Iris pigment epithelial cell (primary cell): ENCODE measurements at regions not wholly inside any gene's neighbourhood (a gene's known extent, or its start where the extent isn't known, plus 50 kb on each side); places are given as distances from the start of the nearest gene placed in this dataset.
A peak's percentile ranks its signal among the peaks of the same experiment; 100 is the strongest.

Experiments used
- DNase-seq: peaks from one replicate; pipeline ENCODE4 v3.0.0-alpha.2; 2011; ENCODE audit warnings: low read depth

DNA sequence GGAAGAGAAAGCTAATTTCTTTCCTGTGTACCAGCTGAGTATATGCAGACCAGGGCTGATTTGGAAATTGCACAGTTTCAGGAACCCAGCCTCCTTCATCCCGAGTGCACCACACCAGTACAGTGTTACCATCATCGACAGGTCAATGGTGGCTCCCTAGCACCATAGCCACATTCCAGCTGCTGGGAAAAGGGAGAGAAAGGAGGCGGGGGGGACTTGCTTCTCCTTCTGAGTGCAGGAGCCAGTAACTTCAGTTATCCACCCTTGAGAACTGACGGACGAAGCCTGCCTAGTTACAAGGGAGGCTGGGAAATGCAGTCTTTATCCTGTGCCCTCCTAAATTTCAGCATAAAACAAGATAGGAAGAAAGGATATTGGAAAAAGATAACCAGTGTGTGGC is 129.7 kb upstream of the PRICKLE2 start:
- DNase-seq = no peak

- DNase-seq = peak; percentile 75
These were observed 129.0 kb upstream of the PRICKLE2 start for GRCh38 chr3:64354221-64354620.

GRCh38 chr3:64353226-64353625 is 128.0 kb upstream of the PRICKLE2 start:
- peak; percentile 41 for DNase-seq

GRCh38 chr3:64352639-64352992 is 127.3 kb upstream of the PRICKLE2 start:
- no peak for DNase-seq

- DNase-seq = peak; percentile 50
These were observed 126.7 kb upstream of the PRICKLE2 start for GRCh38 chr3:64351713-64352638.

GRCh38 chr3:64349551-64349950 is 124.3 kb upstream of the PRICKLE2 start:
- DNase-seq = no peak

- peak; percentile 94 for DNase-seq
These were observed 120.1 kb upstream of the PRICKLE2 start for GRCh38 chr3:64345371-64345770.

GRCh38 chr3:64344721-64345207 is 119.5 kb upstream of the PRICKLE2 start:
- DNase-seq = peak; percentile 87

GRCh38 chr3:64343689-64344430 is 118.6 kb upstream of the PRICKLE2 start:
- peak; percentile 83 for DNase-seq

GRCh38 chr3:64342940-64343688 is 117.8 kb upstream of the PRICKLE2 start:
- peak; percentile 96 for DNase-seq

- peak; percentile 47 for DNase-seq
These were observed 116.0 kb upstream of the PRICKLE2 start for GRCh38 chr3:64341296-64341695.

DNA sequence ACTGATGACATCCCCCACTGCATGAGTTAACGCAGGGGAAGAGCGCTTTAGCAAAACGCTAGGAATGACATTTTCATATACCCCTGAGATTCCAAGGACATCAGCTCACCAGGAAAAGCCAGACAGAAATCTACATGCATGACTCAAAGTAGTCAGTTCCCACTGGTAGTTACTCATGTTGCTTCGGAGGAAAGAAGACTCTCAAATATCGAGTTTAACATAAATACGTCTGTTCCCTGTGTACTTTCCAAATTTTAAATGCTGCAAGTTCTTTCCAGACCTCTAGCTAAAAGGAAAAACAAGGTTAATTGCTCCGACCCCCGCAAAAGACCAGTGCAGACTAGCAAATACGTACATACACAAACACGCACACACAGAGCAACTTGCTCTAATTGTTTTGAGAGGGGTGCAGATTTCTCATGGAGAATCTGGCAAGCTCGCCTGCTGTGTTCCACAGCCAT is 115.4 kb upstream of the PRICKLE2 start:
- peak; percentile 92 for DNase-seq

DNA sequence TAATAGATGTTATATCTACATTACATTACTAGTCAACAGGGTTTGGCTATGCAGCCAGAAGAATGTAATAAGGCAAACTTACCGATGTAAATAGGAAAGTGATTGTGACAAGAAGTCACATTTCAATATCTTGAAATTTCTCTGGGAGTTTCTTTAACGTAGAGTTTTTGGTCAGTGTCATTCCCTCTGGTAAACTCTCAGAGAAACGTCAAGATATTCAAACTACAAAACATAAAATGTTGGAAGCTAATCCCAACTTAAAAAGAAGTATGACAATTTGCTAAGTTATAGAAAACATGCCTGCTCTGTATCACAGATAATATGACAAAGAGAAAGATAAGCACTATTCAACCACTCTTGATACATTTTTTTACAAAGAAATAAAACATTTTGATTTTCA is 111.2 kb upstream of the PRICKLE2 start:
- DNase-seq = no peak

DNA sequence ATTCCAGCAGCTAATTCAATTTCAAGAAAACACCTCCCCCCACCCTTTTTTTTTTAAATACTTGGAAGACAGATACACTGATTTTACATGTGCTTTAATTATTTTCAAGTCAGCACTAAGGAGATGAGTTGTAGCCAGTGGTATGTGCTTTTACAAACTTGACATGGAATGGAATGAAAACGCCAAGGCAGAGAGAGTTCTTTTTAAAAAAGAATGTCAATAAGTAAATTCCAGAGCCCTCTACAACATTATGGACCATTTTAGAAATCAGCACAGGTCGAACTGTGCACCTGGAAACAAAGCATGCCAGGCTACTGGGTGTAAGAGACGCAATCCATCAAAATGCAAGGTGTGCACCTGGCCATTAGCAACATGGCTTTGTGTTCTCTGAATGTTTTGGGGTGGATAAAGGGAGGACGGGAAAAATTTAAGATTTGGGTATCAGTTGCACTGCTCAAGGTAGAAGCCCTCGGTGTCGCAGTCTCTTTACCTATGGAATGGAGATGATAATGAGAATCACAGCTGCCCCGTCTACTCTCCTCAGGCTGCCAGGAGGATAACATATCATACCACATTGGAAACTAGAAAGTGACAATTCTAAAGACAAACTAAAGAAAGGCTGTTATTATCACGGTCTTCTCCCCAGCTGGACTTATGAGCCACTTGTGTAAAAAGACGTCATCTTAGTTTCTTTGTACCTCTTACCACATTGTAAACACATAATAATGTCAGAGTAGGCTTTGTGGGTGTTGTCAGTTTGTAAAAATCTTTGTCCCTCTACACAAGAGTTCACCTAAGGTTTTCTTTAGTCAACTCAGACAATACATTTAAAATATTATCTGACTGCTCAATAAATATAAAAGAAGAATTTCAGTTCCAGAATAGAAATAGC is 107.4 kb upstream of the PRICKLE2 start:
- DNase-seq = peak; percentile 63

DNA sequence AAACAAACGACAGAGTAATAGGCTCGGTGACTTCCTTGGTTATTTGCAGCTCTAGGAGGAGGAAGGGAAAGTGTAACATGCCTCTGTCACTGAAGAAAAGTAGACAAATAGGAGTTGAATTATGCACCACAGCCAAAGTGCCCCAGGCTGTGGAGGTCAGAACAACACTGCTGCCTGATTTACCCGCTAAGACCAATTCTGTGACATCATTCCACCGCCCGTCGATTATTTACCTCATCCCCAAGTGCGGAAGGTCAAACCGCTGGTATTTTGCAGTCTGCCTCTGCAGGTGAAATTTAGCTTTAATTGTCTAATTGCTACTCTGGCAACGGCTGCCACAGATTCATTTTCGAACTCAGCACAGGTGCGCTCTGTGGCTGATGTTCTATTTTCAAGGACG is 106.3 kb upstream of the PRICKLE2 start:
- DNase-seq = no peak

GRCh38 chr3:64329037-64329436 is 103.8 kb upstream of the PRICKLE2 start:
- no peak for DNase-seq

DNA sequence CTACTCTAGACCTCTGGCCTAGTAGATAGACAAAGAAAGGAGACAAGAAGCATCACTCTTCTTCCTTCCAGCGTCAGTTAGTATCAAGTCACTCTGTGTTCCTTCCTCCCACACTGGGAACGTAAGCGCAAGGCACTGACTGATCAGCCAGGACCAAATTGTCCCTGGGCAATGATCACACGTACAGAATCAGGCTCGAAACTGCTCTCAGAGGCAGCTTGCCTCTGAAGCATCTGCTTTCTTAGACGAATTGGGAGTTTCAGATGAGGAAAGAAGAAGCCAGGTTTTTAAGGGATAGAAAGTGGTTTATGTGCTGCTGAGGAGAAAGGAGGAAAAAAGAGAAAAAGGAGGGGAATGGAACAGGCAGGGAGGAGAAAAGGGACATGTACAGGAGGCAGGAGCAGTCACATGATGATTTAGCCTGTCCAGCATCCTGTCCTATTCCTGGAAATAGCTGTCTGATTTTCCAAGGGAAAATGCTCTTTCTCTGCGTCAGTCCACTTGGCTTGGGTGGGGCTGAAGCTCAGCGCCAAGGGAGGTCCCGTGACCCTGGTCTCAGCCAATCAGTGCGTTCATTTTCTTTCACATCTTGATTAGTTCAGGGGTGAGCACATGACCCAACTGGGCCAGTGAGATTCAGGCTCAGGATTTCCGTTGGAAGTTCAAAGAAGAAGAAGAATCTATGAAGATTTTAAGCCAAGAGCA is 102.0 kb upstream of the PRICKLE2 start:
- DNase-seq = no peak

- DNase-seq = peak; percentile 76
These were observed 96.5 kb upstream of the PRICKLE2 start for GRCh38 chr3:64321747-64322146.

DNA sequence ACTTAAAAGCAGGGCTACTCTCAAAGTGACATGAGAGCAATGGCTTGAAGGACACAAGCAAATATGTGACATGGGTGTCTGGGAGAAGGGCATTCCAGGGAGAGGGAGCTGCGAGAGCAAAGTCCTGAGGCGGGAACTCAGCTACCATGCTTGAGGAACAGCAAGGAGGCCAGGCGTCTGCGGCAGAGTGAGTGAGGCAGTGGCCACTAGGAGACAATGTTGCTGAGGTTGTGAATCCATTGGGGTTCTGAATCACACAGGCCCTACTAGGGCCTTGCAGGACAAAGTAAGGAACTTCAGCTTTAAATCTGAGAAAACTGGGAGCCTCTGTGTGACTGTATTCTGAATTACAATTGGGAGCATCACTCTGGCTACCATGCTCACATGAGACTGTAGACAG is 94.1 kb upstream of the PRICKLE2 start:
- DNase-seq = no peak

GRCh38 chr3:64318668-64319271 is 93.5 kb upstream of the PRICKLE2 start:
- DNase-seq = no peak
